ENCODE measurements at regions not wholly inside any gene's neighbourhood (a gene's known extent, or its start where the extent isn't known, plus 50 kb on each side); places are given as distances from the start of the nearest gene placed in this dataset.

DNA sequence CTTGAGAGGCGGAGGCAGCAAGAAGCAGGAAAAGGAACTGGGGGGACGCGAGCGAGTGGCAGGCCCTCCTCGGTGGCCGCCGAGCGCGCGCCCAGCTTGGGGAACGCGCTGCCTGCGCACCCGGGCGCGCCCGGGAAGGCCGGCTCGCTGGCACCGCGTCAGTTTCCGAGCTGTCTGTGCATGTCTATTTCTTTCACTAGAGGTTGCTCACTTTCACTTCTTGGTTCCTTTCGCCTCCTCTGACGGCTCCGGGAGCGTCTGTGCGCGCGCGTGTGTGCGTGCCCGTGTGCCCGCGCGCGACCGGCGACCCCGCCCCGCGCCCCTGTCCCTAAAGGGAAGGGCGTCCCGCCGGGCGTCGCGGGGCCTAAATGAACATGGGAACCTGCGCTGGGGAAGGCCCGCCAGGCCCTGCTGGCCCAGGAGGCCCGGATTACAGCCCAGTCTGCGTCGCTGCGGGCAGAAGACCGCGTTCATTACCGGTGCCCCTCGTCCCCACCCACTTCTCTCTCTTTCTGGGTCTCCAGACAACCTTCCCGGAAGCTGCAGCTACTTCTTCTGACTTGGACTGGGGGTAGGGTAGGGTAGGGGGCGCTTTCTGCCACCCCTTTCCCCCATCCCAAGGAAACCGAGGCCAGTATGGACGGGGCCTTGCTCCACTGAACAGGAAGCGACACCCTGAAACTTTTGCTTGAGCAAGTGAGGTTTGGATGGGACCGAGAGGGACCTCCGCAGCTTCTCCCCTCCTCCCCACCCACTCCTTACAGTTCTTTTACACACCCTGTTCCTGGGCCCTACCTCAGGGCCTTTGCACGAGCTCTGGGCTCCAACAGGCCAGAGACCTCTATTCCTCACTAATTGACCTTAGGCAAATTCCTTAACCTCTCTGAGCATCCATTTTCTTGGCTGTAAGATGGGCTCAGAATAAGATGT lies 205.8 kb upstream of the IER5L start:
- H3K36me3 ChIP-seq (ENCODE audit: control insufficient read depth, insufficient read depth, low read length), result no peaks in the 10 kb centered on the region

More for the DNA sequence above, 205.8 kb upstream of the IER5L start:
- 4% methylated on average over 38 of the region's 65 CpGs; no CpG with 5 or more reads in 1 of the 2 experiments for WGBS, 2 experiments (ENCODE audit: extremely low coverage in 2 of 2, insufficient read length in 1 of 2)
- DNase-seq (peak; percentile 56), ATAC-seq (ENCODE audit: low read depth) (peak; percentile 93)
- Histone ChIP-seq H4K8ac (ENCODE audit: low read depth in 2 of 2, low read length in 2 of 2) (peak overlapping the region; percentile 73 to 92; a peak in 3 of 4 replicates), H2BK5ac (ENCODE audit: low read depth, low read length, poor library complexity, severe bottlenecking) (no peak overlapping the region), H2AK5ac (ENCODE audit: low read depth, low read length) (0 out of 2 replicates have a peak overlapping the region, but pooled peaks have one; percentile 52), H2BK120ac (ENCODE audit: low read depth, low read length) (peak overlapping the region; percentile 42; the same call in 1 of the 2 replicates), H3K79me1 (ENCODE audit: low read depth in 1 of 2, low read length in 2 of 2) (no peaks in the 10 kb centered on the region), H3K27me3 (ENCODE audit: control insufficient read depth, insufficient read depth, low read length) (peaks cover 11% of the 10 kb centered on the region), H2BK20ac (ENCODE audit: low read depth, low read length) (no peak overlapping the region), H3K9me1 (ENCODE audit: insufficient read depth, low read length) (no peaks in the 10 kb centered on the region; the same call in 1 of the 2 replicates), H3K14ac (replicated peaks; ENCODE audit: low read depth, low read length) (peak overlapping the region; percentile 55), H4K20me1 (ENCODE audit: insufficient read depth, low read length) (no peaks in the 10 kb centered on the region), H3K9ac (ENCODE audit: low read depth, low read length) (peak overlapping the region; percentile 77), H2AK9ac (replicated peaks; ENCODE audit: low read depth, low read length, poor library complexity) (peak overlapping the region; percentile 87), H4K91ac (ENCODE audit: insufficient read depth, low read depth, low read length) (peak overlapping the region; percentile 72), H3K9me3 (ENCODE audit: control insufficient read depth, insufficient read depth, low read length) (no peaks in the 10 kb centered on the region), H2AFZ (replicated peaks; ENCODE audit: low read length, poor library complexity) (peak overlapping the region; percentile 98), H2BK15ac (ENCODE audit: low read depth, low read length) (no peak overlapping the region; the same call in 2 of the 3 replicates), H3K27ac (ENCODE audit: insufficient read depth, low read length) (peak overlapping the region; percentile 8; the same call in 1 of the 2 replicates), H3K4ac (ENCODE audit: low read depth, low read length) (peak overlapping the region; percentile 41), H4K5ac (ENCODE audit: low read depth, low read length) (peak overlapping the region; percentile 65; the same call in 1 of the 2 replicates), H3K23ac (ENCODE audit: low read depth, low read length) (no peak overlapping the region; the same call in 1 of the 2 replicates), H3K18ac (ENCODE audit: low read depth, low read length) (no peak overlapping the region; the same call in 1 of the 2 replicates), H3K4me1 (ENCODE audit: control insufficient read depth, insufficient read depth, low read length) (peaks cover 4% of the 10 kb centered on the region; the same call in 1 of the 2 replicates), H3K4me2 (ENCODE audit: low read depth, low read length) (peak overlapping the region; percentile 14), H3K4me3 (ENCODE audit: insufficient read depth, low read depth, low read length) (peak overlapping the region; percentile 18), H3K56ac (ENCODE audit: extremely low read depth, insufficient read depth, low read length) (0 out of 2 replicates have a peak overlapping the region, but pooled peaks have one; percentile 1)
- CTCF ChIA-PET, result no interaction called here
- in situ Hi-C loops (cut with MboI; ENCODE audit: low sequenced_read_pairs) (no loop called here), dilution Hi-C loops (cut with HindIII; ENCODE audit: low sequenced_read_pairs, unreplicated experiment) (no loop called here), intact Hi-C loops (cut with micrococcal nuclease) (no loop called here)
- POLR2A ChIA-PET (ENCODE audit: unreplicated experiment), result no interaction called here
- TF ChIP-seq BHLHE40 (IDR thresholded peaks at IDR 0.05; ENCODE audit: low read depth, low read length) (no peak), RAD21 (IDR thresholded peaks at IDR 0.05; ENCODE audit: low read length) (peak; percentile 39), SMC3 (IDR thresholded peaks at IDR 0.05; ENCODE audit: low read depth, low read length) (0 out of 2 replicates have a peak, but pooled peaks have one; percentile 6), CHD1 (IDR thresholded peaks at IDR 0.05; ENCODE audit: low read depth, low read length) (no peak), CTCF (conservative IDR thresholded peaks at IDR 0.05; ENCODE audit: low read depth, low read length) (peak; percentile 21; the same call in 1 of the 2 replicates), NFE2L2 (IDR thresholded peaks at IDR 0.05; ENCODE audit: low read depth, low read length) (no peak), FOS (IDR thresholded peaks at IDR 0.05; ENCODE audit: low read depth, low read length) (no peak)
- BruUV-seq (replicated peaks), result no TSS peak
